ENCODE measurements at regions not wholly inside any gene's neighbourhood (a gene's known extent, or its start where the extent isn't known, plus 50 kb on each side); places are given as distances from the start of the nearest gene placed in this dataset.

- TF ChIP-seq CTCF (IDR thresholded peaks at IDR 0.05) (no peak), POLR2AphosphoS5 (IDR thresholded peaks at IDR 0.05) (no peak), EP300 (IDR thresholded peaks at IDR 0.05) (no peak)
Observed at GRCh38 chr14:98941481-98941880, 330.5 kb downstream of the BCL11B start.
